ENCODE measurements at regions not wholly inside any gene's neighbourhood (a gene's known extent, or its start where the extent isn't known, plus 50 kb on each side); places are given as distances from the start of the nearest gene placed in this dataset.

DNA sequence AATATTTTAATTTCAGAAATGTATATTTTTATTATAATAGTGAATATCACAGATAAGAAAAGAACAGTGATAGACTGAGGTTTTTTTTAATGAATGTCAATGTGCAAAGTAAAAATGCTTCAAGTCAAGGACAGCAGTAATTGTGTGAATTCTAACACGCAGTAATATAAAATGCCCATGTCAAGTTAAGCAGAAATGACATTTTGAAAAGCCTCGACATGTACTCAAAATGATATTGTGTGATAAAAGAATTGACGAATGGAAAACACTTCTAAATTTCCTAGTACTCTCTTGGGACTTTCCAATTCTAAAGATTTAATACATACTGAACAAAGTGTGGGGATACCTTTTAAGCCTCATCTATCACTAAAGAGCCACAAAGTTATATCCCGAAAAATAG lies 172.6 kb downstream of the SLITRK6 start (continued):
- TF ChIP-seq, protein P1, sequence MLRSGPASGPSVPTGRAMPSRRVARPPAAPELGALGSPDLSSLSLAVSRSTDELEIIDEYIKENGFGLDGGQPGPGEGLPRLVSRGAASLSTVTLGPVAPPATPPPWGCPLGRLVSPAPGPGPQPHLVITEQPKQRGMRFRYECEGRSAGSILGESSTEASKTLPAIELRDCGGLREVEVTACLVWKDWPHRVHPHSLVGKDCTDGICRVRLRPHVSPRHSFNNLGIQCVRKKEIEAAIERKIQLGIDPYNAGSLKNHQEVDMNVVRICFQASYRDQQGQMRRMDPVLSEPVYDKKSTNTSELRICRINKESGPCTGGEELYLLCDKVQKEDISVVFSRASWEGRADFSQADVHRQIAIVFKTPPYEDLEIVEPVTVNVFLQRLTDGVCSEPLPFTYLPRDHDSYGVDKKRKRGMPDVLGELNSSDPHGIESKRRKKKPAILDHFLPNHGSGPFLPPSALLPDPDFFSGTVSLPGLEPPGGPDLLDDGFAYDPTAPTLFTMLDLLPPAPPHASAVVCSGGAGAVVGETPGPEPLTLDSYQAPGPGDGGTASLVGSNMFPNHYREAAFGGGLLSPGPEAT (IDR thresholded peaks at IDR 0.05; ENCODE audit: low read depth) = no peak
- TF ChIP-seq BHLHE40 (IDR thresholded peaks at IDR 0.05; ENCODE audit: borderline replicate concordance in 1 of 2, low read depth in 2 of 2, low read length in 1 of 2) = no peak
- TF ChIP-seq SRF (IDR thresholded peaks at IDR 0.05; ENCODE audit: low read depth in 2 of 2, low read length in 2 of 2) = no peak
- TF ChIP-seq SP1 (IDR thresholded peaks at IDR 0.05; ENCODE audit: low read depth, low read length) = no peak

DNA sequence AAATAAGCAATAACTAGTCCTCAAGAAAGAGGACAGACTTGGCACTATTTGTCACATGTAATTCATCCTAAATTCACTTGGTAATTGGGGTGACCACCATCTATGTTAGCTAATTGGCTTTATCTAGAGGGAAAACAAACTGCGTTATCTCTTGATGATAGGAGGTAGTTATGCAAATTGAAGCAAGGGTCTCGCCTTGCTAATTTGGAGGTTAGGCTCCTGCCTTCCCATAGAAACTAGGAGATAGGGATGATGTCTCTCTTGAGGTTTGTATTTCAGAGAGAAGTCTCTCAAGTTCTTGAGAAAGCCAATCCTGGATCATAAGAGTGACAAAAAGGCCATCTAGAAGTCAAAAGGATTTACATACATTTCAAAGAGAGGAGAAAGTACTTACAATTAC lies 179.9 kb downstream of the SLITRK6 start:
- in situ Hi-C loops (cut with MboI) = no loop called here
- Histone ChIP-seq H3K4me3 (no peak overlapping the region), H2AFZ (ENCODE audit: control insufficient read depth, low read depth, low read length) (no peak overlapping the region), H3K4me1 (ENCODE audit: control insufficient read depth, insufficient read depth, low read length) (no peaks in the 10 kb centered on the region), H3K27me3 (replicated peaks in 1 of 2; ENCODE audit: control insufficient read depth in 2 of 2, insufficient read depth in 2 of 2, low read length in 1 of 2) (no peaks in the 10 kb centered on the region), H3K27ac (ENCODE audit: control insufficient read depth, insufficient read depth) (no peak overlapping the region), H3K9ac (ENCODE audit: control insufficient read depth, insufficient read depth, low read length) (no peak overlapping the region), H3K79me2 (ENCODE audit: control insufficient read depth, insufficient read depth, low read length) (no peaks in the 10 kb centered on the region), H3K9me3 (replicated peaks; ENCODE audit: control insufficient read depth, insufficient read depth, low read length) (no peaks in the 10 kb centered on the region), H4K20me1 (ENCODE audit: control insufficient read depth, insufficient read depth) (no peaks in the 10 kb centered on the region), H3K36me3 (ENCODE audit: control insufficient read depth in 2 of 2, insufficient read depth in 2 of 2, low read length in 1 of 2) (no peaks in the 10 kb centered on the region), H3K4me2 (ENCODE audit: control insufficient read depth, insufficient read depth) (no peak overlapping the region)
- CTCF ChIA-PET = no interaction called here
- DNase-seq (ENCODE audit: low read depth, low spot score) (no peak), FAIRE-seq (no peak), ATAC-seq (no peak)
- BruUV-seq (replicated peaks) = no TSS peak
- SMC1A ChIA-PET (ENCODE audit: uncharacterized antibody, unreplicated experiment) = no interaction called here
- RAD21 ChIA-PET (ENCODE audit: unreplicated experiment) = no interaction called here
- POLR2A ChIA-PET = no interaction called here
- WGBS (ENCODE audit: insufficient coverage, insufficient replicate concordance, low lambda C conversion rate, missing lambda C conversion rate) = 0% methylated on average over 2 of the region's 2 CpGs
- intact Hi-C loops (cut with micrococcal nuclease; ENCODE audit: unreplicated experiment) = no loop called here
- TF ChIP-seq TCF3 (IDR thresholded peaks at IDR 0.05; ENCODE audit: borderline replicate concordance, insufficient read depth, low read depth, low read length) (no peak), STAT3 (IDR thresholded peaks at IDR 0.05; ENCODE audit: low read depth, low read length) (no peak), CREB1 (IDR thresholded peaks at IDR 0.05; ENCODE audit: low read depth) (no peak), RAD51 (IDR thresholded peaks at IDR 0.05) (no peak), NR2C2 (IDR thresholded peaks at IDR 0.05; ENCODE audit: borderline replicate concordance, control insufficient read depth, insufficient read length, low read depth) (no peak)
- TF ChIP-seq, protein P2, sequence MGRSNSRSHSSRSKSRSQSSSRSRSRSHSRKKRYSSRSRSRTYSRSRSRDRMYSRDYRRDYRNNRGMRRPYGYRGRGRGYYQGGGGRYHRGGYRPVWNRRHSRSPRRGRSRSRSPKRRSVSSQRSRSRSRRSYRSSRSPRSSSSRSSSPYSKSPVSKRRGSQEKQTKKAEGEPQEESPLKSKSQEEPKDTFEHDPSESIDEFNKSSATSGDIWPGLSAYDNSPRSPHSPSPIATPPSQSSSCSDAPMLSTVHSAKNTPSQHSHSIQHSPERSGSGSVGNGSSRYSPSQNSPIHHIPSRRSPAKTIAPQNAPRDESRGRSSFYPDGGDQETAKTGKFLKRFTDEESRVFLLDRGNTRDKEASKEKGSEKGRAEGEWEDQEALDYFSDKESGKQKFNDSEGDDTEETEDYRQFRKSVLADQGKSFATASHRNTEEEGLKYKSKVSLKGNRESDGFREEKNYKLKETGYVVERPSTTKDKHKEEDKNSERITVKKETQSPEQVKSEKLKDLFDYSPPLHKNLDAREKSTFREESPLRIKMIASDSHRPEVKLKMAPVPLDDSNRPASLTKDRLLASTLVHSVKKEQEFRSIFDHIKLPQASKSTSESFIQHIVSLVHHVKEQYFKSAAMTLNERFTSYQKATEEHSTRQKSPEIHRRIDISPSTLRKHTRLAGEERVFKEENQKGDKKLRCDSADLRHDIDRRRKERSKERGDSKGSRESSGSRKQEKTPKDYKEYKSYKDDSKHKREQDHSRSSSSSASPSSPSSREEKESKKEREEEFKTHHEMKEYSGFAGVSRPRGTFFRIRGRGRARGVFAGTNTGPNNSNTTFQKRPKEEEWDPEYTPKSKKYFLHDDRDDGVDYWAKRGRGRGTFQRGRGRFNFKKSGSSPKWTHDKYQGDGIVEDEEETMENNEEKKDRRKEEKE (IDR thresholded peaks at IDR 0.05) = no peak
- TF ChIP-seq, protein P3, sequence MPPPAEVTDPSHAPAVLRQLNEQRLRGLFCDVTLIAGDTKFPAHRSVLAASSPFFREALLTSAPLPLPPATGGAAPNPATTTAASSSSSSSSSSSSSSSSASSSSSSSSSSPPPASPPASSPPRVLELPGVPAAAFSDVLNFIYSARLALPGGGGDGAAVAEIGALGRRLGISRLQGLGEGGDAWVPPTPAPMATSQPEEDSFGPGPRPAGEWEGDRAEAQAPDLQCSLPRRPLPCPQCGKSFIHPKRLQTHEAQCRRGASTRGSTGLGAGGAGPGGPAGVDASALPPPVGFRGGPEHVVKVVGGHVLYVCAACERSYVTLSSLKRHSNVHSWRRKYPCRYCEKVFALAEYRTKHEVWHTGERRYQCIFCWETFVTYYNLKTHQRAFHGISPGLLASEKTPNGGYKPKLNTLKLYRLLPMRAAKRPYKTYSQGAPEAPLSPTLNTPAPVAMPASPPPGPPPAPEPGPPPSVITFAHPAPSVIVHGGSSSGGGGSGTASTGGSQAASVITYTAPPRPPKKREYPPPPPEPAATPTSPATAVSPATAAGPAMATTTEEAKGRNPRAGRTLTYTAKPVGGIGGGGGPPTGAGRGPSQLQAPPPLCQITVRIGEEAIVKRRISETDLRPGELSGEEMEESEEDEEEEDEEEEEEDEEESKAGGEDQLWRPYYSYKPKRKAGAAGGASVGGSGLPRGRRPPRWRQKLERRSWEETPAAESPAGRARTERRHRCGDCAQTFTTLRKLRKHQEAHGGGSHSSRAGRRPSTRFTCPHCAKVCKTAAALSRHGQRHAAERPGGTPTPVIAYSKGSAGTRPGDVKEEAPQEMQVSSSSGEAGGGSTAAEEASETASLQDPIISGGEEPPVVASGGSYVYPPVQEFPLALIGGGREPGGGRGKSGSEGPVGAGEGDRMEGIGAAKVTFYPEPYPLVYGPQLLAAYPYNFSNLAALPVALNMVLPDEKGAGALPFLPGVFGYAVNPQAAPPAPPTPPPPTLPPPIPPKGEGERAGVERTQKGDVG (CRISPR knock-in tag; IDR thresholded peaks at IDR 0.05) = no peak
- TF ChIP-seq, protein P4, sequence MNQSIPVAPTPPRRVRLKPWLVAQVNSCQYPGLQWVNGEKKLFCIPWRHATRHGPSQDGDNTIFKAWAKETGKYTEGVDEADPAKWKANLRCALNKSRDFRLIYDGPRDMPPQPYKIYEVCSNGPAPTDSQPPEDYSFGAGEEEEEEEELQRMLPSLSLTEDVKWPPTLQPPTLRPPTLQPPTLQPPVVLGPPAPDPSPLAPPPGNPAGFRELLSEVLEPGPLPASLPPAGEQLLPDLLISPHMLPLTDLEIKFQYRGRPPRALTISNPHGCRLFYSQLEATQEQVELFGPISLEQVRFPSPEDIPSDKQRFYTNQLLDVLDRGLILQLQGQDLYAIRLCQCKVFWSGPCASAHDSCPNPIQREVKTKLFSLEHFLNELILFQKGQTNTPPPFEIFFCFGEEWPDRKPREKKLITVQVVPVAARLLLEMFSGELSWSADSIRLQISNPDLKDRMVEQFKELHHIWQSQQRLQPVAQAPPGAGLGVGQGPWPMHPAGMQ (IDR thresholded peaks at IDR 0.05; ENCODE audit: borderline replicate concordance) = no peak
- TF ChIP-seq, protein P1 (IDR thresholded peaks at IDR 0.05; ENCODE audit: low read depth) = no peak
